Hepatocyte (in vitro differentiated cells): ENCODE measurements at regions not wholly inside any gene's neighbourhood (a gene's known extent, or its start where the extent isn't known, plus 50 kb on each side); places are given as distances from the start of the nearest gene placed in this dataset.

Source experiments
- DNase-seq: peaks from one replicate; pipeline ENCODE4 v3.0.0-alpha.2; 2016; ENCODE audit warnings: low spot score
- H2AFZ ChIP-seq: fragments of 200-600 bp; sonication (generic); 2 replicates; pipeline ENCODE4 v1.6.0; 2016; ENCODE audit warnings: antibody characterized with exemption, mild to moderate bottlenecking
- H3K27ac ChIP-seq: fragments of 200-600 bp; sonication (generic); 2 replicates; pipeline ENCODE4 v1.5.1; 2016; ENCODE audit warnings: mild to moderate bottlenecking
- H3K27me3 ChIP-seq: fragments of 200-600 bp; sonication (generic); 2 replicates; pipeline ENCODE4 v1.6.1; 2016
- H3K36me3 ChIP-seq: fragments of 200-600 bp; sonication (generic); replicated peaks from 2 replicates; pipeline ENCODE4 v1.5.1; 2016; ENCODE audit warnings: low read depth; ENCODE audit not compliant: insufficient read depth
- H3K4me1 ChIP-seq: fragments of 200-600 bp; sonication (generic); 2 replicates; pipeline ENCODE4 v1.5.1; 2016; ENCODE audit warnings: mild to moderate bottlenecking, moderate library complexity; ENCODE audit not compliant: insufficient read depth
- H3K4me2 ChIP-seq: fragments of 200-600 bp; sonication (generic); 2 replicates; pipeline ENCODE4 v1.6.0; 2016
- H3K4me3 ChIP-seq: fragments of 200-600 bp; sonication (generic); 2 replicates; pipeline ENCODE4 v1.5.1; 2016; ENCODE audit warnings: mild to moderate bottlenecking
- H3K79me2 ChIP-seq: fragments of 200-600 bp; sonication (generic); 2 replicates; pipeline ENCODE4 v1.6.0; 2017; ENCODE audit warnings: mild to moderate bottlenecking
- H3K9me2 ChIP-seq: fragments of 200-600 bp; sonication (generic); replicated peaks from 2 replicates; pipeline ENCODE4 v1.6.0; 2017; ENCODE audit warnings: mild to moderate bottlenecking; ENCODE audit not compliant: insufficient read depth
- H3K9me3 ChIP-seq: fragments of 200-600 bp; sonication (generic); 2 replicates; pipeline ENCODE4 v1.5.1; 2016; ENCODE audit warnings: low read depth, mild to moderate bottlenecking
- H4K20me1 ChIP-seq: fragments of 200-600 bp; sonication (generic); 2 replicates; pipeline ENCODE4 v1.6.0; 2016; ENCODE audit warnings: mild to moderate bottlenecking; ENCODE audit not compliant: insufficient read depth, poor library complexity, severe bottlenecking
- EZH2 ChIP-seq: fragments of 200-600 bp; sonication (generic); IDR thresholded peaks from 2 replicates; pipeline ENCODE4 v1.6.1; 2016; ENCODE audit warnings: antibody characterized with exemption, mild to moderate bottlenecking, borderline replicate concordance
- EZH2phosphoT487 ChIP-seq: fragments of 200-600 bp; sonication (generic); IDR thresholded peaks from one replicate; pipeline ENCODE4 v1.6.1; 2018; ENCODE audit warnings: antibody characterized with exemption, mild to moderate bottlenecking, low read depth, moderate library complexity; ENCODE audit not compliant: unreplicated experiment, severe bottlenecking
- WGBS: methylation state at CpG from one replicate; pipeline ENCODE4 v1.1.6; 2016; ENCODE audit warnings: low lambda C conversion rate; ENCODE audit errors: missing lambda C conversion rate; 5-methylcytosine and 5-hydroxymethylcytosine counted together
- TF ChIP-seq, protein P1 (sequence below): fragments of 200-600 bp; sonication (generic); IDR thresholded peaks from 2 replicates; pipeline ENCODE4 v1.5.1; 2016; ENCODE audit warnings: antibody characterized with exemption, mild to moderate bottlenecking; ENCODE audit not compliant: poor library complexity

DNA sequence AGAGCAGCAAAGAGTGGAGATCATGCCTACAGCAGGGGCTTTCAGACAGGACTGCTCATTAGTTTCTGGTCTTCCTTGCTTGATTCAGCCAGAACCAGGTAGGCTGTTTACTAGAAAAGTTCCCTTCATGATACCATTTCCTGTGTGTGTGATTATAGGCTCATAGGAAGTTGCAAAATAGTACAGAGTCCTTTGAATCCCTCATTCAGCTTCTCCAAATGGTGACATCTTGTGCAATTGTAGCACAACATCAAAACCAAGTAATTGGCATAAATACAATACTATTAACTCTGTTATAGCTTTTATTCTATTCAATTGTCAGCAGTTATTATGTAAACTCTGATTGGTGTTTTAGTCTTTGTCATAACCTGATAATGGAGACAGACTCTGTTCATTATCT lies 347.3 kb upstream of the CDH4 start:
- no peaks in the 10 kb centered on the region for H3K79me2 ChIP-seq
- TF ChIP-seq EZH2 = no peak
- TF ChIP-seq, protein P1, sequence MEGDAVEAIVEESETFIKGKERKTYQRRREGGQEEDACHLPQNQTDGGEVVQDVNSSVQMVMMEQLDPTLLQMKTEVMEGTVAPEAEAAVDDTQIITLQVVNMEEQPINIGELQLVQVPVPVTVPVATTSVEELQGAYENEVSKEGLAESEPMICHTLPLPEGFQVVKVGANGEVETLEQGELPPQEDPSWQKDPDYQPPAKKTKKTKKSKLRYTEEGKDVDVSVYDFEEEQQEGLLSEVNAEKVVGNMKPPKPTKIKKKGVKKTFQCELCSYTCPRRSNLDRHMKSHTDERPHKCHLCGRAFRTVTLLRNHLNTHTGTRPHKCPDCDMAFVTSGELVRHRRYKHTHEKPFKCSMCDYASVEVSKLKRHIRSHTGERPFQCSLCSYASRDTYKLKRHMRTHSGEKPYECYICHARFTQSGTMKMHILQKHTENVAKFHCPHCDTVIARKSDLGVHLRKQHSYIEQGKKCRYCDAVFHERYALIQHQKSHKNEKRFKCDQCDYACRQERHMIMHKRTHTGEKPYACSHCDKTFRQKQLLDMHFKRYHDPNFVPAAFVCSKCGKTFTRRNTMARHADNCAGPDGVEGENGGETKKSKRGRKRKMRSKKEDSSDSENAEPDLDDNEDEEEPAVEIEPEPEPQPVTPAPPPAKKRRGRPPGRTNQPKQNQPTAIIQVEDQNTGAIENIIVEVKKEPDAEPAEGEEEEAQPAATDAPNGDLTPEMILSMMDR = no peak
- no peak for TF ChIP-seq EZH2phosphoT487
- H3K27ac ChIP-seq = no peak overlapping the region
- no peaks in the 10 kb centered on the region for H3K9me3 ChIP-seq
- no peak overlapping the region for H3K4me3 ChIP-seq
- DNase-seq = no peak
- H3K27me3 ChIP-seq = no peaks in the 10 kb centered on the region
- H4K20me1 ChIP-seq = no peaks in the 10 kb centered on the region
- no peaks in the 10 kb centered on the region for H3K9me2 ChIP-seq
- H3K36me3 ChIP-seq = no peaks in the 10 kb centered on the region
- H3K4me2 ChIP-seq = no peak overlapping the region
- no peak overlapping the region for H2AFZ ChIP-seq
- no peaks in the 10 kb centered on the region for H3K4me1 ChIP-seq

DNA sequence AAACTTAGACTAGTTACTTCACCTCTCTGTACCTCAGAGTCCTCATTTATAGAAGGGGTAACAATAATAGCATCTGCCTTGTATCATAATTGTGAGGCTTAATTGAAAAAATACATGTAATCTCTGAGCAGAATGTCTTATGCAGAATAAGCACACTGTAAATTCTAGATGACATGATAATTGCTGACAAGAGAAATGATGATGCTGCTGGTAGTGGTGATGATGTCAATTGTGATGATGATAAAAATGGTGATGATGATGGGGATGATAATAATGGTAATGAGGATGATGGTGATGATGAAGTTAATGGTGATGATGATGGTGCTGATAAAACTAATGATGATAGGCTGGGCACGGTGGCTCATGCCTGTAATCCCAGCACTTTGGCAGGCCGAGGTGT lies 346.1 kb upstream of the CDH4 start:
- H3K79me2 ChIP-seq = no peaks in the 10 kb centered on the region
- no peaks in the 10 kb centered on the region for H3K36me3 ChIP-seq
- no peak overlapping the region for H3K27ac ChIP-seq
- no peak overlapping the region for H3K4me2 ChIP-seq
- TF ChIP-seq, protein P1 = no peak
- TF ChIP-seq EZH2phosphoT487 (no peak), EZH2 (no peak)
- no peaks in the 10 kb centered on the region for H3K4me1 ChIP-seq
- 98% methylated on average over 2 of the region's 2 CpGs for WGBS
- no peaks in the 10 kb centered on the region for H4K20me1 ChIP-seq
- DNase-seq = no peak
- no peaks in the 10 kb centered on the region for H3K27me3 ChIP-seq
- no peaks in the 10 kb centered on the region for H3K9me2 ChIP-seq
- no peak overlapping the region for H2AFZ ChIP-seq
- H3K4me3 ChIP-seq = no peak overlapping the region
- no peaks in the 10 kb centered on the region for H3K9me3 ChIP-seq

DNA sequence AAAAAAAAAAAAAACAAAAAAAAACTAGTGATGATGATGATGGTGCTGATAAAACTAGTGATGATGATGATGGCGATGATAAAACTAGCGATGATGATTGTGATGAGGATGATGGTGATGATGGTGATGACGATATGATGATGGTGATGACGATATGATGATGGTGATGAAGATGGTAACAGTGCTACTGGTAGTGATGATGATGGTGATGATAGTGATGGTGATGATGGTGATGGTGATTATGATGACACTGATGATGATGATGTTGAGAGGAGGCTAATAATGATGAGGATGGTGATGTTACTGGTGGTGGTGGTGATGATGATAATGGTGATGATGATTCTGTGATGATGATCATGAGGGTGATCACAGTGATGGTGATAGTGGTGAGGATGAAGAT lies 345.5 kb upstream of the CDH4 start:
- no peaks in the 10 kb centered on the region for H3K36me3 ChIP-seq
- no peak overlapping the region for H3K4me3 ChIP-seq
- no peaks in the 10 kb centered on the region for H3K27me3 ChIP-seq
- H4K20me1 ChIP-seq = no peaks in the 10 kb centered on the region
- H3K4me2 ChIP-seq = no peak overlapping the region
- H3K79me2 ChIP-seq = no peaks in the 10 kb centered on the region
- no peak overlapping the region for H2AFZ ChIP-seq
- TF ChIP-seq EZH2phosphoT487 (no peak), EZH2 (no peak)
- TF ChIP-seq, protein P1 = no peak
- no peak for DNase-seq
- H3K9me2 ChIP-seq = no peaks in the 10 kb centered on the region
- no peak overlapping the region for H3K27ac ChIP-seq
- WGBS = 92% methylated on average over 4 of the region's 4 CpGs
- H3K4me1 ChIP-seq = no peaks in the 10 kb centered on the region
- no peaks in the 10 kb centered on the region for H3K9me3 ChIP-seq

DNA sequence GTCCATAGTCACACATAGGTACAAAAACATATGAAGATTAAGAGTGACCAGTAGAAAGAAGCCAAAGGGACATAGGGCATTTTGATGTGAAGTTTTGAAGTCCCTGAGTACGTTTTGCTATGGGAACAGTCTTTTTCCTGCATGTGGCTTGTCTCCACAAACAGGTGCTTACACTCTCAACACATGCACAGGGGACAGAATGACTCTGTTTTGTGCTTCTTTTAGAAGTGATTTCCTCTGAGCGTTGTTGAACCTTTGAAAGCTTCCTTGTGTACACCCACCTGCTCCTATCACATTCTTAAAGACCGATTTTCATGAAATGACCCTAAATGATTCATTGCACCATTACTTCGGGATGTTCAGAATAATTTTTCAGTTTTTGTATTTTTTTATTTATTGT lies 338.8 kb upstream of the CDH4 start:
- 69% methylated on average over 4 of the region's 4 CpGs for WGBS
- Histone ChIP-seq H3K4me1 (no peaks in the 10 kb centered on the region), H2AFZ (no peak overlapping the region), H3K27me3 (no peaks in the 10 kb centered on the region), H3K36me3 (no peaks in the 10 kb centered on the region), H3K79me2 (no peaks in the 10 kb centered on the region), H4K20me1 (no peaks in the 10 kb centered on the region), H3K27ac (no peak overlapping the region), H3K4me2 (no peak overlapping the region), H3K9me3 (no peaks in the 10 kb centered on the region), H3K4me3 (no peak overlapping the region), H3K9me2 (no peaks in the 10 kb centered on the region)
- DNase-seq = no peak
- TF ChIP-seq, protein P1 = no peak
- TF ChIP-seq EZH2phosphoT487 (no peak), EZH2 (no peak)
